K562 (cell line): ENCODE measurements at regions not wholly inside any gene's neighbourhood (a gene's known extent, or its start where the extent isn't known, plus 50 kb on each side); places are given as distances from the start of the nearest gene placed in this dataset.
A peak's percentile ranks its signal among the peaks of the same experiment; 100 is the strongest.

Experiments
- ATAC-seq: fragments of 200-7000 bp; cut with Tn5 transposase; 3 replicates; pipeline ENCODE4 v1.9.1; 2020; ENCODE audit warnings: moderate library complexity
- BruUV-seq: library from RNA; stranded (reverse); fragments of 400-500 nt; replicated peaks from 2 replicates; lab custom pipeline; 2021; lab: Mats Ljungman, UMichigan
- CTCF ChIA-PET: fragments of 300-600 bp; formaldehyde crosslinking; extraction: SDS; loops from one replicate; lab custom pipeline; 2021; ENCODE audit warnings: low intra/inter-chr PET ratio; lab: Yijun Ruan, JAX
- POLR2A ChIA-PET: fragments of 300-600, 350-650 bp; sonication (Branson Sonifier 250); formaldehyde crosslinking; extraction: SDS; loops from one replicate; lab custom pipeline; 2021; ENCODE audit warnings: antibody characterized with exemption, inconsistent platforms; lab: Yijun Ruan, JAX
- DNase-seq, 4 experiments: peaks; one replicate each; pipeline versions ENCODE4 v3.0.0 to v3.0.0-alpha.2; 2011 to 2018; ENCODE audit warnings: low spot score in 3 of 4, mixed read lengths in 3 of 4; ENCODE audit errors: extremely low read depth in 1 of 4
- FAIRE-seq: peaks from 2 replicates; lab custom pipeline; 2011; peaks lifted over from hg19 to GRCh38; lab: Jason Lieb, UNC
- H2AFZ ChIP-seq: 2 replicates; pipeline ENCODE4 v1.6.0; 2011; ENCODE audit warnings: low read depth, low read length, control low read depth, inconsistent platforms
- H3K27ac ChIP-seq: fragments of 200-600 bp; 3 replicates; pipeline ENCODE4 v1.8.0; 2011; ENCODE audit warnings: low read depth, mild to moderate bottlenecking, control low read depth, inconsistent platforms, low read length, moderate library complexity, mixed read lengths; ENCODE audit errors: extremely low read depth
- H3K27me3 ChIP-seq, 2 experiments: fragments of 300-600 bp in 1 of 2; 2 replicates in 1 of 2; 3 replicates in 1 of 2; pipeline versions ENCODE4 v1.6.0 to v1.8.0; 2011; ENCODE audit warnings: inconsistent platforms in 2 of 2, low read length in 2 of 2, mild to moderate bottlenecking in 1 of 2, mixed read lengths in 1 of 2, moderate library complexity in 1 of 2; ENCODE audit not compliant: control insufficient read depth in 2 of 2, insufficient read depth in 2 of 2
- H3K36me3 ChIP-seq: fragments of 300-600 bp; 3 replicates; pipeline ENCODE4 v1.8.0; 2011; ENCODE audit warnings: mild to moderate bottlenecking, low read length, inconsistent platforms; ENCODE audit not compliant: control insufficient read depth, insufficient read depth
- H3K4me1 ChIP-seq, 2 experiments: fragments of 200-600 bp in 1 of 2; replicated peaks in 1 of 2; 2 replicates in 1 of 2; 3 replicates in 1 of 2; pipeline versions ENCODE4 v1.5.1 to v1.8.0; 2011; ENCODE audit warnings: inconsistent platforms in 2 of 2, low read length in 2 of 2, mild to moderate bottlenecking in 1 of 2, mixed read lengths in 1 of 2, moderate library complexity in 1 of 2; ENCODE audit not compliant: control insufficient read depth in 2 of 2, insufficient read depth in 2 of 2
- H3K4me2 ChIP-seq: 2 replicates; pipeline ENCODE4 v1.6.1; 2011; ENCODE audit warnings: low read length, control low read depth, inconsistent platforms, mixed read lengths; ENCODE audit not compliant: insufficient read depth
- H3K4me3 ChIP-seq: fragments of 200-600 bp; sonication (generic), shearing (Covaris generic); 2 replicates; pipeline ENCODE4 v1.5.1; 2016; ENCODE audit warnings: control low read depth, inconsistent platforms
- H3K79me2 ChIP-seq: fragments of 200-600 bp; 3 replicates; pipeline ENCODE4 v1.8.0; 2011; ENCODE audit warnings: low read length, inconsistent platforms; ENCODE audit not compliant: control insufficient read depth, insufficient read depth
- H3K9ac ChIP-seq, 2 experiments: 2 replicates each; pipeline versions ENCODE4 v1.6.0 to v1.6.1; 2011; ENCODE audit warnings: low read depth in 2 of 2, low read length in 2 of 2, control low read depth in 1 of 2, inconsistent platforms in 1 of 2, mild to moderate bottlenecking in 1 of 2, mixed read lengths in 1 of 2; ENCODE audit not compliant: insufficient read depth in 1 of 2
- H3K9me1 ChIP-seq: one replicate; pipeline ENCODE4 v1.6.0; 2011; ENCODE audit warnings: inconsistent platforms, mild to moderate bottlenecking, low read length, moderate library complexity; ENCODE audit not compliant: control insufficient read depth, insufficient read depth
- H3K9me3 ChIP-seq: replicated peaks from 2 replicates; pipeline ENCODE4 v1.5.1; 2011; ENCODE audit warnings: low read depth, low read length, inconsistent platforms; ENCODE audit not compliant: control insufficient read depth, insufficient read depth
- H4K20me1 ChIP-seq: replicated peaks from 2 replicates; pipeline ENCODE4 v1.6.1; 2011; ENCODE audit warnings: low read length, inconsistent platforms, mixed read lengths; ENCODE audit not compliant: control insufficient read depth, insufficient read depth
- HSF4 ChIP-seq: fragments of 250-450 bp; sonication (Bioruptor Pico); IDR thresholded peaks from 2 replicates; pipeline ENCODE4 v2.1.2; 2022; ENCODE audit warnings: mild to moderate bottlenecking, moderate library complexity, borderline replicate concordance
- JUND ChIP-seq, 2 experiments: IDR thresholded peaks; 2 replicates in 1 of 2; 3 replicates in 1 of 2; pipeline ENCODE4 v1.6.1; 2011; ENCODE audit warnings: borderline replicate concordance in 2 of 2, low read depth in 2 of 2, low read length in 2 of 2, improper control_type of control experiment in 1 of 2, missing biosample characterization in 1 of 2, missing genetic modification characterization in 1 of 2, missing genetic modification reagents in 1 of 2
- SOX6 ChIP-seq: fragments of 450-650 bp; IDR thresholded peaks from 2 replicates; pipeline ENCODE4 v1.6.1; 2014; ENCODE audit warnings: mild to moderate bottlenecking
- SP1 ChIP-seq: sonication (generic); formaldehyde crosslinking; IDR thresholded peaks from 2 replicates; pipeline ENCODE4 v1.8.1; 2022; ENCODE audit warnings: mild to moderate bottlenecking, missing genetic modification reagents
- XRCC5 ChIP-seq: fragments of 200-400 bp; formaldehyde crosslinking; IDR thresholded peaks from 2 replicates; pipeline ENCODE4 v1.6.1; 2017; ENCODE audit warnings: low read depth, mild to moderate bottlenecking, low read length
- ZBTB8A ChIP-seq: fragments of 450-650 bp; IDR thresholded peaks from 2 replicates; pipeline ENCODE4 v1.6.1; 2018; ENCODE audit warnings: mild to moderate bottlenecking, moderate library complexity; ENCODE audit not compliant: partially characterized antibody
- ZC3H4 ChIP-seq: sonication (generic); formaldehyde crosslinking; IDR thresholded peaks from 2 replicates; pipeline ENCODE4 v1.9.0; 2021; ENCODE audit warnings: missing genetic modification reagents, borderline replicate concordance
- ZNF507 ChIP-seq: conservative IDR thresholded peaks from 2 replicates; pipeline ENCODE4 v1.6.1; 2017; ENCODE audit warnings: missing genetic modification characterization, missing compliant biosample characterization
- ZNF785 ChIP-seq: fragments of 250-450 bp; sonication (Bioruptor Pico); IDR thresholded peaks from 2 replicates; pipeline ENCODE4 v1.4.0; 2020; ENCODE audit warnings: mild to moderate bottlenecking
- WGBS: fragments of 100-300 bp; shearing (Covaris generic); methylation state at CpG from one replicate; pipeline ENCODE4 v1.1.6; 2016; ENCODE audit warnings: low coverage, mixed read lengths; ENCODE audit not compliant: insufficient coverage; ENCODE audit errors: missing lambda C conversion rate; 5-methylcytosine and 5-hydroxymethylcytosine counted together
- in situ Hi-C: fragments of 300-500 bp; cut with MboI; formaldehyde crosslinking; loops from 4 replicates; pipeline ENCODE4 v1.15.0; 2018; ENCODE audit warnings: inconsistent platforms, mixed read lengths
- intact Hi-C: fragments of 100-400 bp; cut with micrococcal nuclease; formaldehyde crosslinking; loops from 2 replicates; pipeline ENCODE4 v1.14.2; 2022
- TF ChIP-seq, protein P1 (sequence below), 3 experiments: IDR thresholded peaks in 2 of 3; conservative IDR thresholded peaks in 1 of 3; 2 replicates each; pipeline ENCODE4 v1.5.1; 2011 to 2012; ENCODE audit warnings: low read length in 3 of 3, mild to moderate bottlenecking in 3 of 3, control low read depth in 2 of 3, improper control_type of control experiment in 1 of 3, inconsistent platforms in 1 of 3, low read depth in 1 of 3, mixed read lengths in 1 of 3, moderate library complexity in 1 of 3; ENCODE audit not compliant: insufficient read depth in 2 of 3
- TF ChIP-seq, protein P2 (sequence below): IDR thresholded peaks from 2 replicates; pipeline ENCODE4 v1.6.1; 2016; ENCODE audit warnings: missing genetic modification characterization, missing compliant biosample characterization
- TF ChIP-seq, protein P3 (sequence below): sonication (generic); formaldehyde crosslinking; IDR thresholded peaks from 2 replicates; pipeline ENCODE4 v1.9.0; 2022; ENCODE audit warnings: mild to moderate bottlenecking, missing genetic modification reagents
- TF ChIP-seq, protein P4 (sequence below), 2 experiments: fragments of 450-650 bp in 1 of 2; sonication (generic) in 1 of 2; formaldehyde crosslinking in 1 of 2; IDR thresholded peaks in 1 of 2; conservative IDR thresholded peaks in 1 of 2; 2 replicates each; pipeline versions ENCODE4 v1.6.1 to v1.8.1; 2016 to 2023; ENCODE audit warnings: mild to moderate bottlenecking in 2 of 2, moderate library complexity in 2 of 2, inconsistent platforms in 1 of 2, missing genetic modification reagents in 1 of 2

DNA sequence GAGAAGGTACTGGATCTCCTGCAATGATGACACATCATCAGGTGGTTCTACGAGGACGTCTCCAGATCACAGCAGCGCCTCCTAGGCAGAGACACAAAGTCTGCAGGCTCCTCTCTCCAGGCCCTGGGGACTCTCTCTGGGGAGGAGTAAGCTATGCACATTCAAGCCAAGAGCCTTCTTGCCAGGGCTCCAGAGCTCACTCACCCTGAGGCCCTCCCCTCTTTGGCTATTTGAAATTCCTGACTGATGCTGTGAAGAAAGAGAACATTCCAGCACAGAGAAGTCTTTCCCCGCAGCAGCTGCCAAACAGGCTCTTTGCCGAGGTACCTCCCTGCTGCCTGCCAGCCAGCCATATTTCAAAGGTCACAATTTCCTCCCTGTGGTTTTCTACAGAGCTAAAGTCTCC, 204.9 kb downstream of the CSNK2A3 start:
- ChIA-PET POLR2A (interaction anchor here (0.8 to 1.1 kb wide), 2 partner anchors 17 to 29 kb away, joined by 3 read pairs; no protein-coding TSS in a partner anchor), CTCF (no interaction called here)
- TF ChIP-seq, protein P1, sequence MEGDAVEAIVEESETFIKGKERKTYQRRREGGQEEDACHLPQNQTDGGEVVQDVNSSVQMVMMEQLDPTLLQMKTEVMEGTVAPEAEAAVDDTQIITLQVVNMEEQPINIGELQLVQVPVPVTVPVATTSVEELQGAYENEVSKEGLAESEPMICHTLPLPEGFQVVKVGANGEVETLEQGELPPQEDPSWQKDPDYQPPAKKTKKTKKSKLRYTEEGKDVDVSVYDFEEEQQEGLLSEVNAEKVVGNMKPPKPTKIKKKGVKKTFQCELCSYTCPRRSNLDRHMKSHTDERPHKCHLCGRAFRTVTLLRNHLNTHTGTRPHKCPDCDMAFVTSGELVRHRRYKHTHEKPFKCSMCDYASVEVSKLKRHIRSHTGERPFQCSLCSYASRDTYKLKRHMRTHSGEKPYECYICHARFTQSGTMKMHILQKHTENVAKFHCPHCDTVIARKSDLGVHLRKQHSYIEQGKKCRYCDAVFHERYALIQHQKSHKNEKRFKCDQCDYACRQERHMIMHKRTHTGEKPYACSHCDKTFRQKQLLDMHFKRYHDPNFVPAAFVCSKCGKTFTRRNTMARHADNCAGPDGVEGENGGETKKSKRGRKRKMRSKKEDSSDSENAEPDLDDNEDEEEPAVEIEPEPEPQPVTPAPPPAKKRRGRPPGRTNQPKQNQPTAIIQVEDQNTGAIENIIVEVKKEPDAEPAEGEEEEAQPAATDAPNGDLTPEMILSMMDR (IDR thresholded peaks at IDR 0.05 in 2 of 3, conservative IDR thresholded peaks at IDR 0.05 in 1 of 3; ENCODE audit: insufficient read depth in 2 of 3, low read depth in 1 of 3, low read length in 3 of 3): peak; percentile 11 to 47 (median 31); a peak in 3 of 6 replicates
- TF ChIP-seq ZNF785 (CRISPR knock-in tag): peak; percentile 89
- TF ChIP-seq ZBTB8A: no peak
- TF ChIP-seq, protein P2, sequence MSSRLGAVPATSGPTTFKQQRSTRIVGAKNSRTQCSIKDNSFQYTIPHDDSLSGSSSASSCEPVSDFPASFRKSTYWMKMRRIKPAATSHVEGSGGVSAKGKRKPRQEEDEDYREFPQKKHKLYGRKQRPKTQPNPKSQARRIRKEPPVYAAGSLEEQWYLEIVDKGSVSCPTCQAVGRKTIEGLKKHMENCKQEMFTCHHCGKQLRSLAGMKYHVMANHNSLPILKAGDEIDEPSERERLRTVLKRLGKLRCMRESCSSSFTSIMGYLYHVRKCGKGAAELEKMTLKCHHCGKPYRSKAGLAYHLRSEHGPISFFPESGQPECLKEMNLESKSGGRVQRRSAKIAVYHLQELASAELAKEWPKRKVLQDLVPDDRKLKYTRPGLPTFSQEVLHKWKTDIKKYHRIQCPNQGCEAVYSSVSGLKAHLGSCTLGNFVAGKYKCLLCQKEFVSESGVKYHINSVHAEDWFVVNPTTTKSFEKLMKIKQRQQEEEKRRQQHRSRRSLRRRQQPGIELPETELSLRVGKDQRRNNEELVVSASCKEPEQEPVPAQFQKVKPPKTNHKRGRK: no peak
- no peak for TF ChIP-seq HSF4 (CRISPR knock-in tag)
- TF ChIP-seq SOX6: no peak
- TF ChIP-seq SP1 (CRISPR knock-in tag): no peak
- no peak for TF ChIP-seq ZC3H4
- peak; percentile 25; the same call in 1 of the 2 replicates for TF ChIP-seq JUND (IDR thresholded peaks at IDR 0.05; ENCODE audit: borderline replicate concordance, low read depth, low read length)
- no peak for TF ChIP-seq JUND (tag; IDR thresholded peaks at IDR 0.05; ENCODE audit: borderline replicate concordance, low read depth, low read length)
- TF ChIP-seq ZNF507 (tag): no peak
- TF ChIP-seq XRCC5: no peak
- TF ChIP-seq, protein P3, sequence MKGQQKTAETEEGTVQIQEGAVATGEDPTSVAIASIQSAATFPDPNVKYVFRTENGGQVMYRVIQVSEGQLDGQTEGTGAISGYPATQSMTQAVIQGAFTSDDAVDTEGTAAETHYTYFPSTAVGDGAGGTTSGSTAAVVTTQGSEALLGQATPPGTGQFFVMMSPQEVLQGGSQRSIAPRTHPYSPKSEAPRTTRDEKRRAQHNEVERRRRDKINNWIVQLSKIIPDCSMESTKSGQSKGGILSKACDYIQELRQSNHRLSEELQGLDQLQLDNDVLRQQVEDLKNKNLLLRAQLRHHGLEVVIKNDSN: no peak
- TF ChIP-seq, protein P4, sequence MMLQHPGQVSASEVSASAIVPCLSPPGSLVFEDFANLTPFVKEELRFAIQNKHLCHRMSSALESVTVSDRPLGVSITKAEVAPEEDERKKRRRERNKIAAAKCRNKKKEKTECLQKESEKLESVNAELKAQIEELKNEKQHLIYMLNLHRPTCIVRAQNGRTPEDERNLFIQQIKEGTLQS (IDR thresholded peaks at IDR 0.05): peak; percentile 25; the same call in 1 of the 2 replicates
- TF ChIP-seq, protein P4 (CRISPR knock-in tag; conservative IDR thresholded peaks at IDR 0.05): no peak
- 0% methylated on average over 5 of the region's 5 CpGs for WGBS
- H3K4me2 ChIP-seq: no peak overlapping the region
- no peaks in the 10 kb centered on the region for H3K36me3 ChIP-seq
- H3K4me3 ChIP-seq: no peak overlapping the region
- no peaks in the 10 kb centered on the region for H4K20me1 ChIP-seq
- no peaks in the 10 kb centered on the region for H3K9me1 ChIP-seq
- DNase-seq (peak in 2 of 4 experiments; percentile 12 to 15), FAIRE-seq (no peak), ATAC-seq (peak; percentile 71)
- no peak overlapping the region for H3K9ac ChIP-seq
- intact Hi-C loops: no loop called here
- H3K27ac ChIP-seq: no peak overlapping the region
- H3K9me3 ChIP-seq: no peaks in the 10 kb centered on the region
- no TSS peak for BruUV-seq
- H3K79me2 ChIP-seq: no peaks in the 10 kb centered on the region
- in situ Hi-C loops: no loop called here
- H3K27me3 ChIP-seq: peaks cover 2 to 14% of the 10 kb centered on the region in 2 experiments; a peak in 2 of 5 replicates
- no peak overlapping the region for H2AFZ ChIP-seq
- H3K4me1 ChIP-seq: no peaks in the 10 kb centered on the region
